ENCODE measurements at regions not wholly inside any gene's neighbourhood (a gene's known extent, or its start where the extent isn't known, plus 50 kb on each side); places are given as distances from the start of the nearest gene placed in this dataset.

DNA sequence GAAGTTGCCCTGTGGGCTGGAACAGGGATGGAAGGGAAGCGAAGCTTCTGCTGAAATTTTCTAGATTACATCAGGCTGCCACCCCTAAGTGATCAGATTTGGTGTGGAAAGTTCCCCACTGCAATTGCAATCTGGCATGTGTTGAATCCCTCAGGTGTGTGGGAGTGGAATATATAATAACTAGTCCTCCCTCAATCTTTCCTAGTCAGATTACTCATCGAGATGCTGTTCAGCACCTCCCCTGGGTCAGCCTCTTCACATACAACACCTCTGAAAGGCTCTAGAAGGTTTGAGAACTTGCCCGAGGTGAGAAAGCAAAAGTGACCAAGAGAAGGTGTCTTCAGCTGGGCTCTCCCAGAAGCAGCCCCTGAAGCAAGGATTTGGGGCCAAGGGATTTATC lies 336.8 kb downstream of the BCOR start:
- TF ChIP-seq, protein P1, sequence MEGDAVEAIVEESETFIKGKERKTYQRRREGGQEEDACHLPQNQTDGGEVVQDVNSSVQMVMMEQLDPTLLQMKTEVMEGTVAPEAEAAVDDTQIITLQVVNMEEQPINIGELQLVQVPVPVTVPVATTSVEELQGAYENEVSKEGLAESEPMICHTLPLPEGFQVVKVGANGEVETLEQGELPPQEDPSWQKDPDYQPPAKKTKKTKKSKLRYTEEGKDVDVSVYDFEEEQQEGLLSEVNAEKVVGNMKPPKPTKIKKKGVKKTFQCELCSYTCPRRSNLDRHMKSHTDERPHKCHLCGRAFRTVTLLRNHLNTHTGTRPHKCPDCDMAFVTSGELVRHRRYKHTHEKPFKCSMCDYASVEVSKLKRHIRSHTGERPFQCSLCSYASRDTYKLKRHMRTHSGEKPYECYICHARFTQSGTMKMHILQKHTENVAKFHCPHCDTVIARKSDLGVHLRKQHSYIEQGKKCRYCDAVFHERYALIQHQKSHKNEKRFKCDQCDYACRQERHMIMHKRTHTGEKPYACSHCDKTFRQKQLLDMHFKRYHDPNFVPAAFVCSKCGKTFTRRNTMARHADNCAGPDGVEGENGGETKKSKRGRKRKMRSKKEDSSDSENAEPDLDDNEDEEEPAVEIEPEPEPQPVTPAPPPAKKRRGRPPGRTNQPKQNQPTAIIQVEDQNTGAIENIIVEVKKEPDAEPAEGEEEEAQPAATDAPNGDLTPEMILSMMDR (IDR thresholded peaks at IDR 0.05; ENCODE audit: low read length) = no peak
- TF ChIP-seq EZH2 (IDR thresholded peaks at IDR 0.05; ENCODE audit: borderline replicate concordance, low read length) = no peak
